Brain microvascular endothelial cell (primary cell): ENCODE measurements at regions not wholly inside any gene's neighbourhood (a gene's known extent, or its start where the extent isn't known, plus 50 kb on each side); places are given as distances from the start of the nearest gene placed in this dataset.
A peak's percentile ranks its signal among the peaks of the same experiment; 100 is the strongest.

Experiments used
- DNase-seq: peaks from one replicate; pipeline ENCODE4 v3.0.0-alpha.2; 2020
- H3K27ac ChIP-seq: fragments of 250-450 bp; sonication (Bioruptor Pico); 2 replicates; pipeline ENCODE4 v1.5.1; 2020; ENCODE audit warnings: mild to moderate bottlenecking, moderate library complexity
- H3K27me3 ChIP-seq: fragments of 250-450 bp; sonication (Bioruptor Pico); replicated peaks from 2 replicates; pipeline ENCODE4 v1.5.1; 2020; ENCODE audit warnings: mild to moderate bottlenecking
- H3K36me3 ChIP-seq: fragments of 250-450 bp; sonication (Bioruptor Pico); replicated peaks from 2 replicates; pipeline ENCODE4 v1.5.1; 2020; ENCODE audit warnings: mild to moderate bottlenecking
- H3K4me3 ChIP-seq: 2 replicates; pipeline ENCODE4 v1.5.1; 2011; ENCODE audit warnings: low read depth, mild to moderate bottlenecking, control low read depth, low read length, moderate library complexity
- CTCF ChIP-seq: IDR thresholded peaks from 2 replicates; pipeline ENCODE4 v1.5.1; 2011; ENCODE audit warnings: low read depth, mild to moderate bottlenecking, moderate library complexity, low read length, control low read depth, inconsistent platforms; ENCODE audit errors: missing control alignments
- in situ Hi-C: cut with HindIII; loops from 2 replicates; pipeline ENCODE4 v1.10.0; 2017; ENCODE audit warnings: low sequenced_read_pairs, low pct_ligation_motif_present

GRCh38 chr5:57684299-57684702 is 201.7 kb upstream of the ACTBL2 start:
- in situ Hi-C loops, result no loop called here
- no peaks in the 10 kb centered on the region for H3K36me3 ChIP-seq
- no peak for TF ChIP-seq CTCF
- no peaks in the 10 kb centered on the region for H3K27me3 ChIP-seq
- H3K27ac ChIP-seq, result no peak overlapping the region
- H3K4me3 ChIP-seq, result no peak overlapping the region
- DNase-seq, result no peak

GRCh38 chr5:57683036-57683630 is 200.5 kb upstream of the ACTBL2 start:
- Histone ChIP-seq H3K4me3 (no peak overlapping the region), H3K36me3 (no peaks in the 10 kb centered on the region), H3K27ac (no peak overlapping the region), H3K27me3 (no peaks in the 10 kb centered on the region)
- TF ChIP-seq CTCF, result no peak
- in situ Hi-C loops, result no loop called here
- no peak for DNase-seq

GRCh38 chr5:57681942-57682341 is 199.3 kb upstream of the ACTBL2 start:
- H3K4me3 ChIP-seq, result no peak overlapping the region
- TF ChIP-seq CTCF, result no peak
- H3K27me3 ChIP-seq, result no peaks in the 10 kb centered on the region
- no peak overlapping the region for H3K27ac ChIP-seq
- DNase-seq, result peak; percentile 51
- in situ Hi-C loops, result no loop called here
- no peaks in the 10 kb centered on the region for H3K36me3 ChIP-seq

- in situ Hi-C loops, result no loop called here
- Histone ChIP-seq H3K36me3 (no peaks in the 10 kb centered on the region), H3K27me3 (no peaks in the 10 kb centered on the region), H3K27ac (no peak overlapping the region), H3K4me3 (no peak overlapping the region)
- TF ChIP-seq CTCF, result no peak
- no peak for DNase-seq
Observed at GRCh38 chr5:57680686-57681085, 198.1 kb upstream of the ACTBL2 start.

GRCh38 chr5:57677235-57677634 is 194.6 kb upstream of the ACTBL2 start:
- in situ Hi-C loops, result no loop called here
- no peaks in the 10 kb centered on the region for H3K36me3 ChIP-seq

More at GRCh38 chr5:57677235-57677634, 194.6 kb upstream of the ACTBL2 start:
- Histone ChIP-seq H3K27ac (no peak overlapping the region), H3K4me3 (no peak overlapping the region), H3K27me3 (no peaks in the 10 kb centered on the region)
- no peak for TF ChIP-seq CTCF
- no peak for DNase-seq
